WTC11 (cell line): ENCODE measurements at regions not wholly inside any gene's neighbourhood (a gene's known extent, or its start where the extent isn't known, plus 50 kb on each side); places are given as distances from the start of the nearest gene placed in this dataset.

Experiments used
- CREB1 ChIP-seq: sonication (generic); formaldehyde crosslinking; IDR thresholded peaks from 2 replicates; pipeline ENCODE4 v1.8.0; 2023; ENCODE audit warnings: mild to moderate bottlenecking, missing genetic modification reagents
- CTCF ChIP-seq: fragments of 200-600 bp; IDR thresholded peaks from 2 replicates; pipeline ENCODE4 v1.8.0; 2022; ENCODE audit warnings: antibody characterized with exemption
- ELF4 ChIP-seq: sonication (generic); formaldehyde crosslinking; IDR thresholded peaks from 2 replicates; pipeline ENCODE4 v1.8.1; 2022; ENCODE audit warnings: low read depth, mild to moderate bottlenecking, moderate library complexity, missing genetic modification reagents
- ESRRA ChIP-seq: sonication (generic); formaldehyde crosslinking; IDR thresholded peaks from 2 replicates; pipeline ENCODE4 v1.8.1; 2022; ENCODE audit warnings: mild to moderate bottlenecking, missing genetic modification reagents, borderline replicate concordance
- MLX ChIP-seq: sonication (generic); formaldehyde crosslinking; IDR thresholded peaks from 2 replicates; pipeline ENCODE4 v1.8.1; 2023; ENCODE audit warnings: mild to moderate bottlenecking, missing genetic modification reagents, moderate library complexity
- MXD4 ChIP-seq: fragments of 250-450 bp; sonication (Bioruptor Pico); IDR thresholded peaks from 2 replicates; pipeline ENCODE4 v1.8.0; 2021; ENCODE audit warnings: mild to moderate bottlenecking, moderate library complexity, borderline replicate concordance
- MYBL2 ChIP-seq: sonication (generic); formaldehyde crosslinking; IDR thresholded peaks from 2 replicates; pipeline ENCODE4 v1.8.1; 2023; ENCODE audit warnings: mild to moderate bottlenecking, moderate library complexity, missing genetic modification reagents
- NR2C2 ChIP-seq: sonication (generic); formaldehyde crosslinking; IDR thresholded peaks from 2 replicates; pipeline ENCODE4 v1.8.0; 2022; ENCODE audit warnings: mild to moderate bottlenecking, missing genetic modification reagents
- PRDM15 ChIP-seq: sonication (generic); formaldehyde crosslinking; IDR thresholded peaks from 2 replicates; pipeline ENCODE4 v1.8.0; 2022; ENCODE audit warnings: missing genetic modification reagents
- SP1 ChIP-seq: sonication (generic); formaldehyde crosslinking; conservative IDR thresholded peaks from 2 replicates; pipeline ENCODE4 v1.8.1; 2022; ENCODE audit warnings: missing genetic modification reagents
- USF2 ChIP-seq: sonication (generic); formaldehyde crosslinking; IDR thresholded peaks from 2 replicates; pipeline ENCODE4 v1.8.1; 2023; ENCODE audit warnings: mild to moderate bottlenecking, missing genetic modification reagents, moderate library complexity
- ZBTB21 ChIP-seq: sonication (generic); formaldehyde crosslinking; IDR thresholded peaks from 2 replicates; pipeline ENCODE4 v1.8.1; 2023; ENCODE audit warnings: mild to moderate bottlenecking, missing genetic modification reagents, borderline replicate concordance

- TF ChIP-seq CTCF (no peak), USF2 (CRISPR knock-in tag) (no peak), PRDM15 (no peak), SP1 (CRISPR knock-in tag) (no peak), ZBTB21 (no peak), MXD4 (CRISPR knock-in tag) (no peak), MYBL2 (CRISPR knock-in tag) (no peak), ELF4 (no peak), MLX (CRISPR knock-in tag) (no peak), NR2C2 (CRISPR knock-in tag) (no peak), ESRRA (CRISPR knock-in tag) (no peak), CREB1 (CRISPR knock-in tag) (no peak)
Observed at GRCh38 chr19:32130332-32130731, 215.1 kb upstream of the ZNF507 start.
